ENCODE measurements at regions not wholly inside any gene's neighbourhood (a gene's known extent, or its start where the extent isn't known, plus 50 kb on each side); places are given as distances from the start of the nearest gene placed in this dataset.
A peak's percentile ranks its signal among the peaks of the same experiment; 100 is the strongest.

DNA sequence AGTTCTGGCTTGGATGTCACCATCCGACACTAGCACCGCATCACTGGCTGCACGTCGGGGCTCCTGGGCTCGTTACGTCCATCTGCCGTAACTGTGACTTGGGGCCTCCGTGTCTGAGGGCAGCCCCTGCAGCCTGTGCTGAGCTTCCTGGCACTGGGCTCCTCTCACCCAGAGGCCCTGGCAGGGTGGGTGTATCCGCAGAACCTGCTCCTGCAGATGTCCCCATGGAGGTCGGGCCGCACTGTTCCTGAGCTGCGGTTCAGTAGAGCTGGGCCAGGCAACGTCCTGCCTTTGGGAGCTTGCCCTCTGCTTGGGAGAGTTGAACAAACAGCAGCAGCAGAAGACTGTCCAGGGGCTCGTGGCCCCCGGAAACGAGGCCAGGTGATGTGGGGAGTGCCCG lies 71.4 kb downstream of the RGS12 start:
- H2BK12ac ChIP-seq (ENCODE audit: low read length in 2 of 2): no peak overlapping the region
- H4K91ac ChIP-seq (ENCODE audit: low read length): no peak overlapping the region
- peaks cover 57% of the 10 kb centered on the region for H3K79me1 ChIP-seq (replicated peaks; ENCODE audit: low read length, poor library complexity, severe bottlenecking)
- no peak overlapping the region for H2AFZ ChIP-seq (ENCODE audit: low read depth, low read length)
- H4K8ac ChIP-seq (ENCODE audit: low read length): no peak overlapping the region
- no peak overlapping the region for H3K4me2 ChIP-seq (ENCODE audit: low read length, poor library complexity, severe bottlenecking)
- H2AK5ac ChIP-seq (ENCODE audit: low read length, severe bottlenecking): no peak overlapping the region
- H3K23ac ChIP-seq (ENCODE audit: low read length in 2 of 2): no peak overlapping the region
- WGBS: 93% methylated on average over 17 of the region's 17 CpGs
- no peak overlapping the region for H2BK5ac ChIP-seq (ENCODE audit: low read depth, low read length, poor library complexity, severe bottlenecking)
- no peak overlapping the region for H3K27ac ChIP-seq (ENCODE audit: low read length, poor library complexity, severe bottlenecking)
- DNase-seq: no peak
- H3K18ac ChIP-seq (ENCODE audit: low read depth in 1 of 2, low read length in 2 of 2): no peak overlapping the region
- no peak overlapping the region for H3K4me3 ChIP-seq (ENCODE audit: insufficient read depth in 1 of 2, low read depth in 1 of 2, low read length in 2 of 2)
- peaks cover 0 to 12% of the 10 kb centered on the region in 2 experiments for H3K36me3 ChIP-seq (ENCODE audit: control insufficient read depth in 1 of 2, insufficient read depth in 2 of 2, low read depth in 1 of 2, low read length in 2 of 2)
- no peaks in the 10 kb centered on the region for H3K27me3 ChIP-seq (ENCODE audit: control insufficient read depth in 1 of 2, insufficient read depth in 1 of 2, low read length in 2 of 2)
- H3K4ac ChIP-seq (ENCODE audit: low read depth in 1 of 2, low read length in 2 of 2): no peak overlapping the region
- no peaks in the 10 kb centered on the region for H3K9me3 ChIP-seq (ENCODE audit: control insufficient read depth, low read length)
- peak overlapping the region in 1 of 2 experiments; percentile 22 for H3K14ac ChIP-seq (ENCODE audit: low read length in 2 of 2)
- H2BK15ac ChIP-seq (ENCODE audit: low read depth, poor library complexity, severe bottlenecking): no peak overlapping the region
- H3K9ac ChIP-seq (ENCODE audit: low read length): no peak overlapping the region
- peaks cover 34% of the 10 kb centered on the region for H3K4me1 ChIP-seq (ENCODE audit: control insufficient read depth, insufficient read depth, low read depth, low read length)
- no peak overlapping the region for H2BK120ac ChIP-seq (ENCODE audit: low read depth, low read length)

DNA sequence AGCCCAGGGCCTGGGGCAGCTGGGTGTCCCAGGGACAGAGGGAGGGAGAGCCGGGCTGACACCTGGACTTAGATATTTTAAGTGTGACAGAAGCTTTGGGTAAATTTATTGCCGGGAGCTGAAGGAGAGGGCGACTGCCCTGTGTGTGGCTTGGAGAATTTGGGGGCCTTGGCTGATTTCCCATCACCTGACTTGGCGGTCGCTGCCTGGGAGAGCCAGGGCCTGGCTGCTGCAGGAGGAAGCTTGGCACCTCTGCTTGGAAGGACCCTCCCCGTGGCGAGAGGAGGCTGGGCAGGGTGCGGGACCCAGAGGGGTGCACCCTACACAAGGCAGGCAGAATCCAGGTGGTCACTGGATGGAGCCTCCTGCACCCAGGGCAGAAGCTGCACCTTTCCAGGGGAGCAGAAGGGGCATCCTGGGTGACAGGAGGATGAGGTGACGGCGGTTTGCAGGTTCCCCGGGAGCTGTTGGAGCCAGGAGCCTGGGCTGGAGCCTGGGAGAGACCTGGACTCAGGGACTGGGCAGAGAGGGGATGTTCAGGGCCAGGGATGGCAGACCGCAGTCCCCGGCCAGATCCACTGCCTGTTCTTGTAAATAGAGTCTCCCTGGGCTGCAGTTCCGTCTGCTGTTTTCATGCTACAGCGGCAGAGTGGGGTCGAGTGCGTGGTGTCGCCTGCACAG lies 72.0 kb downstream of the RGS12 start:
- WGBS: 94% methylated on average over 18 of the region's 18 CpGs
- Histone ChIP-seq H3K27me3 (ENCODE audit: control insufficient read depth in 1 of 2, insufficient read depth in 1 of 2, low read length in 2 of 2) (no peaks in the 10 kb centered on the region), H3K18ac (ENCODE audit: low read depth in 1 of 2, low read length in 2 of 2) (no peak overlapping the region), H3K36me3 (ENCODE audit: control insufficient read depth in 1 of 2, insufficient read depth in 2 of 2, low read depth in 1 of 2, low read length in 2 of 2) (peaks cover 0 to 12% of the 10 kb centered on the region in 2 experiments), H3K23ac (ENCODE audit: low read length in 2 of 2) (no peak overlapping the region), H3K4me2 (ENCODE audit: low read length, poor library complexity, severe bottlenecking) (no peak overlapping the region), H2BK5ac (ENCODE audit: low read depth, low read length, poor library complexity, severe bottlenecking) (no peak overlapping the region), H2BK120ac (ENCODE audit: low read depth, low read length) (no peak overlapping the region), H3K27ac (ENCODE audit: low read length, poor library complexity, severe bottlenecking) (no peak overlapping the region), H2BK15ac (ENCODE audit: low read depth, poor library complexity, severe bottlenecking) (no peak overlapping the region), H3K9ac (ENCODE audit: low read length) (no peak overlapping the region), H3K4me3 (ENCODE audit: insufficient read depth in 1 of 2, low read depth in 1 of 2, low read length in 2 of 2) (no peak overlapping the region), H3K4me1 (ENCODE audit: control insufficient read depth, insufficient read depth, low read depth, low read length) (peaks cover 39% of the 10 kb centered on the region), H3K4ac (ENCODE audit: low read depth in 1 of 2, low read length in 2 of 2) (no peak overlapping the region), H4K8ac (ENCODE audit: low read length) (no peak overlapping the region), H2BK12ac (ENCODE audit: low read length in 2 of 2) (no peak overlapping the region), H3K14ac (ENCODE audit: low read length in 2 of 2) (no peak overlapping the region), H4K91ac (ENCODE audit: low read length) (no peak overlapping the region), H3K9me3 (ENCODE audit: control insufficient read depth, low read length) (no peaks in the 10 kb centered on the region), H2AFZ (ENCODE audit: low read depth, low read length) (no peak overlapping the region), H2AK5ac (ENCODE audit: low read length, severe bottlenecking) (no peak overlapping the region), H3K79me1 (replicated peaks; ENCODE audit: low read length, poor library complexity, severe bottlenecking) (peaks cover 56% of the 10 kb centered on the region)
- DNase-seq: no peak

DNA sequence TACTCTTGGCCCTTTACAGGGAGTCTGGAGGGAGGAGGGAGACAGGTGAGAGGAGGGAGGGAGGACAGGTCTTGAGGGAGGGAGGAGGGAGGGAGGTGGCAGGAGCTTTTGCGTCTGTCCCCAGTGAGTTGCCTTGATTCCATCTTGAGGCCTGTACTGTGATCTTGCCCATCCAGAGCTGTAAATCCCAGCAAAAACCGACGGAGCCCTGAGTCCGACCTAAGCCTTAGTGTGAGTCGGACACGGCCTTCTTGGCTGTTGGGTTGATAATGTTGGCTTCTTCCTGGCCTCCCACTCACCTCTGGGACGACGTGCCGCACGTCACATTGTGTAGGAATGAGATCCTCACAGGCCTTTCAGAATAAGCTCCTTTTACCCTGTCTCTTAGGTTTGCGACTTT lies 72.5 kb downstream of the RGS12 start:
- Histone ChIP-seq H3K27me3 (ENCODE audit: control insufficient read depth in 1 of 2, insufficient read depth in 1 of 2, low read length in 2 of 2) (no peaks in the 10 kb centered on the region), H2BK15ac (ENCODE audit: low read depth, poor library complexity, severe bottlenecking) (no peak overlapping the region)

DNA sequence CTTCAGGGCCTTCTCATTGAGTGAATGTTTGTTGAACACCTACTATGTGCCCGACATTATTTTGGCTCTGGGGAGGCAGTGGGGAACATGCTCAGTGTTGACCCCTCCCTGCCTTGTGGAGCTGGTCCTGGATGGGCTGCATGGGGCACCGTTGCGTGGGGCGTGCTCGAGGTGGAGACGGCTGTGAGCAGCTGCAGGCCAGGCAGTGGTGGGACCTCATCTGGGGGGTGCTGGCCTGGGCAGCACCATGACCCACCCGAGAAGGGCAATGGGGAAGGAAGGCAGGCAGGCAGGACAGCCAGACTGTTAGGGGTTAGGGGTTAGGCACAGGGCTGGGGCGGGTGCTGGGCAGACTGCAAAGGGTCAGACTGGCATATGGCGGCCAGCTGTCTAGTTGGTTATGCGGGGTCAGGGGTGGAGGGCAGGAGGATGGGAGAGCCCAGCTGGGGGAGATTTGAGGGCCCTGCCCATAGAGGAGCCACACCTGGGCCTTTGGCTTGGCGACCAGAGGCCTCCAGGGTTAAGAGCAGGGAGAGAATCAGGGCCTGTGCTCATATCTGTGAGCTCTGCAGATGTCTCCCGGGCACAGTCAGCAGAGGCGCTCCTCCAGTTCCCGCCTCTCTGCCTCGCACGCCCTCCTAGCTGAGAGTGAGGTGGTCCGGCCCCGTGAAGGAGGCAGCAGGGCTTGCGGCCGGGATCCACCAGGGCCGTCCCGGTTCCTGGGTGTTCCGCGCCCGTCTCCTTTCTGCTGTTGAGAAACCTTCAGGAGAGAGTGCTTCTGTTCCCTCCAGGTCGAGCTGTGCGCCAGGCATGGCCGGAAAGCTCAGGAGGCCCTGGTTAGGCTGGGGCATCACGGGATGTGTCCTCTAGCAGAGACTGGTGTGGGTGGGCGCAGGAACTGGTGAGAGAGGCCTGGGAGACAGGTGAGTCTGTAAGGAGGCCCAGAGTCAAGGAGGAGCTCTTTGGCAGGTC lies 73.3 kb downstream of the RGS12 start:
- WGBS: 96% methylated on average over 30 of the region's 30 CpGs

More for the DNA sequence above, 72.5 kb downstream of the RGS12 start:
- WGBS: 96% methylated on average over 11 of the region's 11 CpGs
- H3K4ac ChIP-seq (ENCODE audit: low read depth in 1 of 2, low read length in 2 of 2): no peak overlapping the region
- H3K23ac ChIP-seq (ENCODE audit: low read length in 2 of 2): no peak overlapping the region
- H4K8ac ChIP-seq (ENCODE audit: low read length): no peak overlapping the region
- no peak for DNase-seq
- no peak overlapping the region for H3K27ac ChIP-seq (ENCODE audit: low read length, poor library complexity, severe bottlenecking)
- no peak overlapping the region for H4K91ac ChIP-seq (ENCODE audit: low read length)
- H3K9me3 ChIP-seq (ENCODE audit: control insufficient read depth, low read length): no peaks in the 10 kb centered on the region
- H3K14ac ChIP-seq (ENCODE audit: low read length in 2 of 2): no peak overlapping the region
- peaks cover 0 to 12% of the 10 kb centered on the region in 2 experiments for H3K36me3 ChIP-seq (ENCODE audit: control insufficient read depth in 1 of 2, insufficient read depth in 2 of 2, low read depth in 1 of 2, low read length in 2 of 2)
- no peak overlapping the region for H3K4me3 ChIP-seq (ENCODE audit: insufficient read depth in 1 of 2, low read depth in 1 of 2, low read length in 2 of 2)
- H3K4me1 ChIP-seq (ENCODE audit: control insufficient read depth, insufficient read depth, low read depth, low read length): peaks cover 42% of the 10 kb centered on the region
- no peak overlapping the region for H3K9ac ChIP-seq (ENCODE audit: low read length)
- H2BK5ac ChIP-seq (ENCODE audit: low read depth, low read length, poor library complexity, severe bottlenecking): no peak overlapping the region
- peaks cover 57% of the 10 kb centered on the region for H3K79me1 ChIP-seq (replicated peaks; ENCODE audit: low read length, poor library complexity, severe bottlenecking)
- H2AK5ac ChIP-seq (ENCODE audit: low read length, severe bottlenecking): no peak overlapping the region
- H2AFZ ChIP-seq (ENCODE audit: low read depth, low read length): no peak overlapping the region
- no peak overlapping the region for H2BK12ac ChIP-seq (ENCODE audit: low read length in 2 of 2)
- no peak overlapping the region for H2BK120ac ChIP-seq (ENCODE audit: low read depth, low read length)
- no peak overlapping the region for H3K4me2 ChIP-seq (ENCODE audit: low read length, poor library complexity, severe bottlenecking)
- H3K18ac ChIP-seq (ENCODE audit: low read depth in 1 of 2, low read length in 2 of 2): no peak overlapping the region

More for the DNA sequence above, 73.3 kb downstream of the RGS12 start:
- DNase-seq: no peak
- Histone ChIP-seq H3K36me3 (ENCODE audit: control insufficient read depth in 1 of 2, insufficient read depth in 2 of 2, low read depth in 1 of 2, low read length in 2 of 2) (peaks cover 0 to 12% of the 10 kb centered on the region in 2 experiments), H3K4me1 (ENCODE audit: control insufficient read depth, insufficient read depth, low read depth, low read length) (peaks cover 43% of the 10 kb centered on the region), H2BK15ac (ENCODE audit: low read depth, poor library complexity, severe bottlenecking) (no peak overlapping the region), H3K4me2 (ENCODE audit: low read length, poor library complexity, severe bottlenecking) (no peak overlapping the region), H4K91ac (ENCODE audit: low read length) (peak overlapping the region; percentile 29), H3K23ac (ENCODE audit: low read length in 2 of 2) (peak overlapping the region in 1 of 2 experiments; percentile 16), H3K4me3 (ENCODE audit: insufficient read depth in 1 of 2, low read depth in 1 of 2, low read length in 2 of 2) (no peak overlapping the region), H2BK120ac (ENCODE audit: low read depth, low read length) (no peak overlapping the region), H4K8ac (ENCODE audit: low read length) (no peak overlapping the region), H3K79me1 (replicated peaks; ENCODE audit: low read length, poor library complexity, severe bottlenecking) (peaks cover 58% of the 10 kb centered on the region), H3K27ac (ENCODE audit: low read length, poor library complexity, severe bottlenecking) (no peak overlapping the region), H3K9me3 (ENCODE audit: control insufficient read depth, low read length) (no peaks in the 10 kb centered on the region), H3K18ac (ENCODE audit: low read depth in 1 of 2, low read length in 2 of 2) (no peak overlapping the region), H2AFZ (ENCODE audit: low read depth, low read length) (no peak overlapping the region), H3K14ac (ENCODE audit: low read length in 2 of 2) (peak overlapping the region in 1 of 2 experiments; percentile 59), H2AK5ac (ENCODE audit: low read length, severe bottlenecking) (no peak overlapping the region), H3K27me3 (ENCODE audit: control insufficient read depth in 1 of 2, insufficient read depth in 1 of 2, low read length in 2 of 2) (no peaks in the 10 kb centered on the region), H2BK12ac (ENCODE audit: low read length in 2 of 2) (no peak overlapping the region), H2BK5ac (ENCODE audit: low read depth, low read length, poor library complexity, severe bottlenecking) (no peak overlapping the region), H3K4ac (ENCODE audit: low read depth in 1 of 2, low read length in 2 of 2) (no peak overlapping the region), H3K9ac (ENCODE audit: low read length) (no peak overlapping the region)

All from mesenchymal stem cell (in vitro differentiated cells and primary cell).